ENCODE measurements at regions not wholly inside any gene's neighbourhood (a gene's known extent, or its start where the extent isn't known, plus 50 kb on each side); places are given as distances from the start of the nearest gene placed in this dataset.
"Not testable (repeated sequence)": the region's sequence is repeated elsewhere in the genome, so short reads cannot be mapped to it uniquely, and the experiment has no call there.

GRCh38 chr13:63842102-63842501 lies 2426.5 kb upstream of the PCDH20 start:
- DNase-seq = no peak

GRCh38 chr13:63840551-63841421 lies 2425.1 kb upstream of the PCDH20 start:
- DNase-seq = no peak

- DNase-seq = no peak
Observed at GRCh38 chr13:63838366-63839110, 2422.9 kb upstream of the PCDH20 start.

GRCh38 chr13:63837701-63838100 lies 2422.1 kb upstream of the PCDH20 start:
- not testable (repeated sequence) for DNase-seq

GRCh38 chr13:63829609-63830008 lies 2414.0 kb upstream of the PCDH20 start:
- DNase-seq = not testable (repeated sequence)

- DNase-seq = not testable (repeated sequence)
Observed at GRCh38 chr13:63821785-63822184, 2406.1 kb upstream of the PCDH20 start.

GRCh38 chr13:63811428-63812004 lies 2395.9 kb upstream of the PCDH20 start:
- not testable (repeated sequence) for DNase-seq

GRCh38 chr13:63791134-63791533 lies 2375.5 kb upstream of the PCDH20 start:
- not testable (repeated sequence) for DNase-seq

- DNase-seq = no peak
Observed at GRCh38 chr13:63774133-63774532, 2358.5 kb upstream of the PCDH20 start.

GRCh38 chr13:63773476-63773875 lies 2357.8 kb upstream of the PCDH20 start:
- DNase-seq = no peak

GRCh38 chr13:63757683-63758082 lies 2342.0 kb upstream of the PCDH20 start:
- DNase-seq = not testable (repeated sequence)

GRCh38 chr13:63749857-63750256 lies 2334.2 kb upstream of the PCDH20 start:
- DNase-seq = not testable (repeated sequence)

GRCh38 chr13:63741814-63742101 lies 2326.1 kb upstream of the PCDH20 start:
- not testable (repeated sequence) for DNase-seq

GRCh38 chr13:63741029-63741813 lies 2325.6 kb upstream of the PCDH20 start:
- DNase-seq = no peak

GRCh38 chr13:63739112-63739735 lies 2323.6 kb upstream of the PCDH20 start:
- DNase-seq = not testable (repeated sequence)

- no peak for DNase-seq
Observed at GRCh38 chr13:63737418-63737817, 2321.8 kb upstream of the PCDH20 start.

- no peak for DNase-seq
Observed at GRCh38 chr13:63731896-63732295, 2316.2 kb upstream of the PCDH20 start.

GRCh38 chr13:63712159-63712558 lies 2296.5 kb upstream of the PCDH20 start:
- not testable (repeated sequence) for DNase-seq

GRCh38 chr13:63706751-63707150 lies 2291.1 kb upstream of the PCDH20 start:
- no peak for DNase-seq

- DNase-seq = no peak
Observed at GRCh38 chr13:63704521-63704920, 2288.9 kb upstream of the PCDH20 start.

- DNase-seq = no peak
Observed at GRCh38 chr13:63700350-63700749, 2284.7 kb upstream of the PCDH20 start.

GRCh38 chr13:63699948-63700347 lies 2284.3 kb upstream of the PCDH20 start:
- no peak for DNase-seq
